ENCODE measurements at regions not wholly inside any gene's neighbourhood (a gene's known extent, or its start where the extent isn't known, plus 50 kb on each side); places are given as distances from the start of the nearest gene placed in this dataset.

GRCh38 chr6:91501930-91502329 lies 915.1 kb upstream of the MAP3K7 start:
- TF ChIP-seq CTCF (conservative IDR thresholded peaks at IDR 0.05; ENCODE audit: low read depth, low read length) (no peak), EZH2 (IDR thresholded peaks at IDR 0.05; ENCODE audit: low read length, unreplicated experiment) (no peak)

Data from PC-3 (cell line).